ENCODE measurements at regions not wholly inside any gene's neighbourhood (a gene's known extent, or its start where the extent isn't known, plus 50 kb on each side); places are given as distances from the start of the nearest gene placed in this dataset.

DNA sequence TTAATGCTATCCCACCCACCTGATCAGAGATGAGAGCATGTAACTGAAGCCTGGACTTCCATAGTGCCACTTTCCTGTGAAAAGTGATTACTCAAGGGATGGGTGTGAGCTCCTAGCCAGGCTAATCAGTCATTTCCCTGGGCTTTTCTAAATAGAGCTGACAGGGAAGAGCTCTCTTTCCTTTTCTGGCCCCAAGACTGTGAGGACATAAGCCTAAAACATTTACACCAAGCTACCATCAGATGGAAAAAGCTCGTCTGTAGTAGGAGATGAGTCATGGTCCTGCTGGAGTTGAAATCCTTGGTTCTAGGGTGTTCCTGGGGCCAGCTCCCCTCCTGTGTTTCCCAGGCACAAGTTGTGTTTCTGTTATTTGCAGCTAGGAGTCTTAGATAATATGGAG lies 52.4 kb upstream of the NDP start:
- H3K36me3 ChIP-seq (ENCODE audit: control insufficient read depth, insufficient read depth, low read length), result no peaks in the 10 kb centered on the region
- in situ Hi-C loops (cut with HindIII; ENCODE audit: low pct_unique_long_range_greater_than_20kb, low sequenced_read_pairs), result no loop called here
- ChIA-PET CTCF (interaction anchor here (0.7 kb wide), 1 partner anchor 105 kb away, joined by 3 read pairs; no protein-coding TSS in a partner anchor), POLR2A (no interaction called here)
- H3K27ac ChIP-seq (ENCODE audit: low read length), result no peak overlapping the region
- TF ChIP-seq TCF7L2 (IDR thresholded peaks at IDR 0.05; ENCODE audit: low read depth, low read length) (no peak), SIN3A (IDR thresholded peaks at IDR 0.05; ENCODE audit: borderline replicate concordance, insufficient read depth, low read depth, low read length) (no peak), POLR2AphosphoS5 (IDR thresholded peaks at IDR 0.05; ENCODE audit: low read depth, low read length) (no peak)
- TF ChIP-seq, protein P1, sequence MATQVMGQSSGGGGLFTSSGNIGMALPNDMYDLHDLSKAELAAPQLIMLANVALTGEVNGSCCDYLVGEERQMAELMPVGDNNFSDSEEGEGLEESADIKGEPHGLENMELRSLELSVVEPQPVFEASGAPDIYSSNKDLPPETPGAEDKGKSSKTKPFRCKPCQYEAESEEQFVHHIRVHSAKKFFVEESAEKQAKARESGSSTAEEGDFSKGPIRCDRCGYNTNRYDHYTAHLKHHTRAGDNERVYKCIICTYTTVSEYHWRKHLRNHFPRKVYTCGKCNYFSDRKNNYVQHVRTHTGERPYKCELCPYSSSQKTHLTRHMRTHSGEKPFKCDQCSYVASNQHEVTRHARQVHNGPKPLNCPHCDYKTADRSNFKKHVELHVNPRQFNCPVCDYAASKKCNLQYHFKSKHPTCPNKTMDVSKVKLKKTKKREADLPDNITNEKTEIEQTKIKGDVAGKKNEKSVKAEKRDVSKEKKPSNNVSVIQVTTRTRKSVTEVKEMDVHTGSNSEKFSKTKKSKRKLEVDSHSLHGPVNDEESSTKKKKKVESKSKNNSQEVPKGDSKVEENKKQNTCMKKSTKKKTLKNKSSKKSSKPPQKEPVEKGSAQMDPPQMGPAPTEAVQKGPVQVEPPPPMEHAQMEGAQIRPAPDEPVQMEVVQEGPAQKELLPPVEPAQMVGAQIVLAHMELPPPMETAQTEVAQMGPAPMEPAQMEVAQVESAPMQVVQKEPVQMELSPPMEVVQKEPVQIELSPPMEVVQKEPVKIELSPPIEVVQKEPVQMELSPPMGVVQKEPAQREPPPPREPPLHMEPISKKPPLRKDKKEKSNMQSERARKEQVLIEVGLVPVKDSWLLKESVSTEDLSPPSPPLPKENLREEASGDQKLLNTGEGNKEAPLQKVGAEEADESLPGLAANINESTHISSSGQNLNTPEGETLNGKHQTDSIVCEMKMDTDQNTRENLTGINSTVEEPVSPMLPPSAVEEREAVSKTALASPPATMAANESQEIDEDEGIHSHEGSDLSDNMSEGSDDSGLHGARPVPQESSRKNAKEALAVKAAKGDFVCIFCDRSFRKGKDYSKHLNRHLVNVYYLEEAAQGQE (IDR thresholded peaks at IDR 0.05; ENCODE audit: insufficient read depth in 1 of 2, low read depth in 2 of 2, low read length in 1 of 2), result no peak
- TF ChIP-seq, protein P2, sequence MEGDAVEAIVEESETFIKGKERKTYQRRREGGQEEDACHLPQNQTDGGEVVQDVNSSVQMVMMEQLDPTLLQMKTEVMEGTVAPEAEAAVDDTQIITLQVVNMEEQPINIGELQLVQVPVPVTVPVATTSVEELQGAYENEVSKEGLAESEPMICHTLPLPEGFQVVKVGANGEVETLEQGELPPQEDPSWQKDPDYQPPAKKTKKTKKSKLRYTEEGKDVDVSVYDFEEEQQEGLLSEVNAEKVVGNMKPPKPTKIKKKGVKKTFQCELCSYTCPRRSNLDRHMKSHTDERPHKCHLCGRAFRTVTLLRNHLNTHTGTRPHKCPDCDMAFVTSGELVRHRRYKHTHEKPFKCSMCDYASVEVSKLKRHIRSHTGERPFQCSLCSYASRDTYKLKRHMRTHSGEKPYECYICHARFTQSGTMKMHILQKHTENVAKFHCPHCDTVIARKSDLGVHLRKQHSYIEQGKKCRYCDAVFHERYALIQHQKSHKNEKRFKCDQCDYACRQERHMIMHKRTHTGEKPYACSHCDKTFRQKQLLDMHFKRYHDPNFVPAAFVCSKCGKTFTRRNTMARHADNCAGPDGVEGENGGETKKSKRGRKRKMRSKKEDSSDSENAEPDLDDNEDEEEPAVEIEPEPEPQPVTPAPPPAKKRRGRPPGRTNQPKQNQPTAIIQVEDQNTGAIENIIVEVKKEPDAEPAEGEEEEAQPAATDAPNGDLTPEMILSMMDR (IDR thresholded peaks at IDR 0.05), result no peak
- ATAC-seq (no peak), DNase-seq (ENCODE audit: low read depth, low spot score) (no peak)
- H3K4me1 ChIP-seq (ENCODE audit: control insufficient read depth, insufficient read depth, low read length), result no peaks in the 10 kb centered on the region
- no TSS peak for BruUV-seq (replicated peaks)
- no peaks in the 10 kb centered on the region for H3K27me3 ChIP-seq (ENCODE audit: control insufficient read depth, insufficient read depth, low read length)
- intact Hi-C loops (cut with micrococcal nuclease; ENCODE audit: unreplicated experiment), result no loop called here
- H3K4me3 ChIP-seq (ENCODE audit: low read depth in 2 of 2, low read length in 2 of 2), result no peak overlapping the region
- no peaks in the 10 kb centered on the region for H3K9me3 ChIP-seq (ENCODE audit: control insufficient read depth, insufficient read depth, low read depth, low read length)

Data from Panc1 (cell line).